ENCODE measurements at regions not wholly inside any gene's neighbourhood (a gene's known extent, or its start where the extent isn't known, plus 50 kb on each side); places are given as distances from the start of the nearest gene placed in this dataset.

GRCh38 chr13:105266615-105267014, 1268.8 kb downstream of the EFNB2 start:
- intact Hi-C loops (cut with micrococcal nuclease) = no loop called here

DNA sequence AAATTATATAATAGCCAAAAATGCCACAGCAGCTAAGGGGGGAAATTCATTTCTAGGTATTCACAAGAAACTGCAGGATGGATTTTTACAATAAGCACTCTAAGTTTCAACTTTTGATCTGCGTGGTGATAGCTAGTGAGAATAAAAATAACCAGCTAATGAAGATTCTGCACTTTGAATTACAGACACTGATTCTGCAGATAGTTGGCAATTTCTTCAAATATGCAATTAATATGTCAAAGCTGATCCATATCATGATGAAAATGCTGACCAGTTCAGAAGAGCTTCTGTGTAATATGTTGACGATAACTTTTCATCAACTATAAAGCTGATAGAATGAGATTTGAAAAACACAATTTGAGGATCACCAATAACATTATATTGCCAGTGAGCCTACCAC, 1272.9 kb downstream of the EFNB2 start:
- intact Hi-C loops (cut with micrococcal nuclease) = no loop called here

GRCh38 chr13:105259426-105259825, 1276.0 kb downstream of the EFNB2 start:
- intact Hi-C loops (cut with micrococcal nuclease) = no loop called here

DNA sequence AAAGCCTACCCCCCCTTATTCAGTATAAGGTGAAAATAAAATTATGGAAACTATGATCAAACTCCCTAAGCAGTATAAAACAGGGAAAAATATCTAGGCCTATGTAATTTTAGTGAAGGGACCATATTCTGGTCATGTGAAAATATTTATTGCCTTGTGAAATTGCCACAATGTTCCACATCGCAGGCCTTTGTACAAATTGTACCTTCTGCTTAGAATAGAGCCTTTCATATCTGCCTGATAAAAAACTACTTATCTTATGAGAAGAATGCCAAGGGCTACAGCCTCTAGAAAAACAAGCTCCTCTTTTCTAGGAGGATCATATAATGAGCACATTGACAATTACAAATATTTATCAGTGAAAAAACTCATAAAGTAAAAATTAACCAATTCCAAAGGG, 1280.0 kb downstream of the EFNB2 start:
- intact Hi-C loops (cut with micrococcal nuclease) = no loop called here

- intact Hi-C loops (cut with micrococcal nuclease) = no loop called here
Measured at GRCh38 chr13:105251293-105251692, 1284.2 kb downstream of the EFNB2 start.

- intact Hi-C loops (cut with micrococcal nuclease) = no loop called here
Measured at GRCh38 chr13:105247830-105248229, 1287.6 kb downstream of the EFNB2 start.

DNA sequence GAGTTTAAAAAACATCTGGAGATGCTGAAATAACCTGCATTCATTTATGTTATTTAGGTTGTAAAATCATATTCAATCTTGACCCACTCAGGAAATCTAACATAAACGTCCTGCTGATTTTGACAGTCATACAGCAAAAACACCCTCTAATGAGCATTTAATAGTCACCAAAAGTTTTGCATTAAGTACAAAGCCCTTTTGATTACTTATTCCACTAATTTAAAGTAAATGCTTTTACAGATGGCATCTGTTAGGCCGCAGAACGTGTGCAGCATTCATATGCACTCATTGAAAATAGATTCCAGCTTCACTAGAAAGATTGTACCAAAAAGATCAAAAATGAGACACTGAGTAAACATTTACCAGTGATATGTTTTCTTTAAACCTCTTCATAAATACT, 1295.1 kb downstream of the EFNB2 start:
- intact Hi-C loops (cut with micrococcal nuclease) = no loop called here

DNA sequence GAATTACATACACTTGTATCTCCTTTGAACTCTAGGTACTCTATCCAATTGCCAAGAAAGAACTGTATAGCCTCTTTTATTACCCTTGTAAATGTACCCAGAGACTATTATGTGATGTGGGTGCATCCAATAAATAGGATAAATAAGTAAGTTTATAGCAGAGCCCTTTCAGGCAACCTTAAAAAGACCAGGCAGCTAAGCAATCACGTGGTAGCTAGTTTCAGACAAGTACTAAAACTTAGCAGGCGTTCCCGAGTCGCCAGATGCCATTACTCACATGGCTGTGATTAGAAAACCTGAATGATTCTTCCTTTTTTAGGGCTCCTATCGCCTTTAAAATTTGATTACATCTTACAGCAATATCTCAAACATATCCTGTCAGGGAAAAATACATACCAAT, 1303.0 kb downstream of the EFNB2 start:
- intact Hi-C loops (cut with micrococcal nuclease) = no loop called here

GRCh38 chr13:105232006-105232405, 1303.5 kb downstream of the EFNB2 start:
- intact Hi-C loops (cut with micrococcal nuclease) = no loop called here

DNA sequence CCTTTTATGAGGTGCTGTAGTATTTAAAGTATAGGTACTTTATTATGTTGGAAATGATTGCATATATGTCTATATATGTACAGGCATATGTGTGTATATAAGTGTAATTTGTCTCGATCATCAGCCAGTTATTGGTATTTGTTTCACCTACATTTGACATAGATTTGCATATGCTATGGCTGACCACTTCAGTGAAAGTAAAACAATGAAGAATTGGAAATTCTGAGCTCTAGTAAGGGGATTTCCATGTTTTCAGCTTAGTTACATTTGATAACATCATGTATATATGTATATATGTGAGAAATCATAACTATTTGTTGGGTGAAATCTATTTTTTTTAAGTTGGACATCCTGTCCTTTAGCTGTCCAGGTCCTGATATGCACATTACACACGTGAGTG, 1303.9 kb downstream of the EFNB2 start:
- intact Hi-C loops (cut with micrococcal nuclease) = no loop called here

GRCh38 chr13:105220881-105221280, 1314.6 kb downstream of the EFNB2 start:
- intact Hi-C loops (cut with micrococcal nuclease) = no loop called here

- intact Hi-C loops (cut with micrococcal nuclease) = no loop called here
Measured at GRCh38 chr13:105220063-105220462, 1315.4 kb downstream of the EFNB2 start.

DNA sequence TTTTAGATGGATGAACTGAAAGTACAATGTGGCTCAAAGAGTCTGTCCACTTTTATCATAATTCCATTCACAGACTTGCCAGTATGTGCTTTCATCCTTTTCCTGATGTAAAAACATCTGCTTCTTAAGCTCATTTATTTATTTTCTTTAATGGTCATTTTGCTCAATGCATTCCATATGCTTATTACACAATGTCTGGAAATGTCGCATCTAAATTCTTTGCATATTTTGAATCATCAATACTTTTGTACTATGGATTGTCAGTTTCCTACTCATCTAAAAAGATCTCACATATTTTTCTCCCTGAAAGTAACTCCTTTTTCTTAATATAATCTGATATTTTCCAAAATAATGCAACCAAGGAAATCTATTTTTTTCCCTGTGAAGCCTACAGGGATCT, 1315.8 kb downstream of the EFNB2 start:
- intact Hi-C loops (cut with micrococcal nuclease) = no loop called here

DNA sequence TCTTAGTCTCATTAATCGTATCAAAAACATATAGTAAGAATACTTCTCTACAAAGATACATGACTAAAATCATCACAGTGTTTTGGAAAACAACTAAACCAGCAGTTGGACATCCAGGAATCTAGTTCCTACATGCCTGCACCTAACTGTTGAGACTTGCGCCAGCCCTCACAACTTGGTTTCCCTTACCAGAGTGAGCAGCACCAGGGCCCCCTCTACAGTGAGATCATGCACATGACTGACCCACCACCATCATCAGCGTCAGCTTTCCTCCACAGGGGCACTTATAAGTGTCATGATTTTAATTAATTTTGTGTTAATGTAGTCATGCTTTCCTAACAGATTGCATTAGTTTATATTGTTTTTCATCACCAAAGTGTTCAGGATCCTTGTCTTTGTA, 1322.0 kb downstream of the EFNB2 start:
- intact Hi-C loops (cut with micrococcal nuclease) = no loop called here

DNA sequence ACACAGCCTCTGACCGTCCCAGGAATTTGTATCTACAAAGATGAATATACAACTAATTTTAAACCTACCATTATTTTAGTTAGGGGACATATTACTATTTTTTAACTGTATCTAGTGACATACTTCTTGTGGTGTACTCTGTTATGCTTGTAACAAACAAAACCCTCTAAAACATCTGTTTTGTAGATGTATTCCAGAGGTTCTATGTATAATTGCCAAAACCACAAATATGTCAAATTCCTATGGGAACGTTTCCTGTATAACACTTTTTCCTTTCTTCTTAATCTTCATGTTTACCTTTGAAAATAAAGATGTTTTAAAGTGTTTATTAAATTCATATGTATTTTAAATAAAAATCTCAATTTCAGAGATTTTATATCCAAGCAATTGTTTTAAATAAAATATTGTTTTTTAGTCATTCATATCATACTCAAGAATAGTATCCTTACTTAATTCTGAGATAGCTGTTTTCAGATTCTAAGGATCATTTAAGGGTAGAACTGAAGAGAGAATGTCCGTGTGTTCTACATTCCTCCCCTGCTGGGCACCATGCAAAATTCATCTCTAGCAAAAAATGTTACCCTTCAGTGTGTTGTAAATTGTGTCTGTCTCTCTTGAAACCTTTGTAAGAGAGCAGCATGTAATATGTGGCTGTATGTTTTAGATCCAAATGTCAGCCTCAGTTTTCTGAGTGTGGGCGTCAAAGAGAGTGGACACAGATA, 1327.7 kb downstream of the EFNB2 start:
- intact Hi-C loops (cut with micrococcal nuclease) = loop anchor here (10.0 kb wide), 1 partner anchor 433 kb away; no protein-coding TSS in a partner anchor

GRCh38 chr13:105202354-105202753, 1333.1 kb downstream of the EFNB2 start:
- intact Hi-C loops (cut with micrococcal nuclease) = loop anchor here (10.0 kb wide), 1 partner anchor 428 kb away; no protein-coding TSS in a partner anchor

DNA sequence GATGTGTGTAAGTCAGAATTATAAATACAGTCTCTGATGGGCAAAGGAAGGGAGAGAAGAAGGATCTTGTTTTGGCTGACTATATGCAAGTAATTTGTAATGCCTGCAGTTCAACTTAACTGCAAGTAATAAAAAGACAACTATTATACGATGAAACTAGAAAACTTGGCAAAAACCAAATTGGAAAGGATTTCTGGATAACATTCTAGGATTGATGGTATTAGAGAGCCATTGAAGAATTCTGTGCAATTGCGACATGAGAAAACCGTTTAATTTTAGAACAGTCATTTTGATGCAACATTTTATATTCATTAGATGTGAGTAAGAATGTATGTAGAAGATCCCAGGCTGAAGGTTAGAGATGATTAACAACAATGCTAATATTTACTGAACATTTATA, 1334.1 kb downstream of the EFNB2 start:
- intact Hi-C loops (cut with micrococcal nuclease) = loop anchor here (10.0 kb wide), 1 partner anchor 427 kb away; no protein-coding TSS in a partner anchor

DNA sequence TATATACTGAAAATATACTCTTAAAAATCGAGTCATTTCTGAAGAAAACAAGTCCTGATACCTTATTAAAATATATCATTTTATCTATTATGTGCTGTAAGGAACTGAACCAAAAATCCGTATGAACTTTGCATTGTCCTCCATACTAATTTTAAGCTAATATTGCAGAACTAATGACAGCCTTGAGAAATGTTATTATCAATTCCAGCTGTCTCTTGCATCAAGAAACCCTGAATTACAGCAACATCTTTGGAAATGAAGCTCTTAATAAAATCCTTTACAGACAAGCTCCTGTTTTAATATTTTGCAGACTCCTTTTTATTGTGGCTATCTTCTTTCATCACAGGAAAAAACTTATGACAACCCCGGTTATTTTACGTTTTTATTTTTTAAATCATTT, 1335.3 kb downstream of the EFNB2 start:
- intact Hi-C loops (cut with micrococcal nuclease) = loop anchor here (10.0 kb wide), 1 partner anchor 425 kb away; no protein-coding TSS in a partner anchor

GRCh38 chr13:105196052-105196451, 1339.4 kb downstream of the EFNB2 start:
- intact Hi-C loops (cut with micrococcal nuclease) = no loop called here

DNA sequence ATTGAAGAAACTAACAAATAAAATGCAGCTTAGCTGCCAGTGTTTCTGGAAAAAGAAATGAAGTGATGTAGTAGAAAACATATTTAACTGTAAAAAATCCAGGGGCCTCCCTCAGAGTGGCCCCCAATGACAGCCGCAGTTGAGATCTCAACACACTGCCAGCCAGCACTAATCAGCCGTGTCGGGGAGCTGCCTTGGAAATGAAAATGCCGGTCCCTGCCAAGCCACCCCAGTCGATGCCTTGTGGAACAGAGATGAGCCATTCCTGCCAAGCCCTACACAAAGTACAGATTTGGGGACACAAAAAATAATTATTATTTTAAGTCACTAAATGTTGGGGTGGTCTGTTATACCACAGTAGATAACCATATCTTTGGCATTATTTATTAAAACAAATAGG, 1342.4 kb downstream of the EFNB2 start:
- intact Hi-C loops (cut with micrococcal nuclease) = no loop called here

GRCh38 chr13:105184201-105184600, 1351.3 kb downstream of the EFNB2 start:
- intact Hi-C loops (cut with micrococcal nuclease) = no loop called here

GRCh38 chr13:105177265-105177900, 1358.1 kb downstream of the EFNB2 start:
- intact Hi-C loops (cut with micrococcal nuclease) = no loop called here

- intact Hi-C loops (cut with micrococcal nuclease) = no loop called here
Measured at GRCh38 chr13:105170438-105170837, 1365.0 kb downstream of the EFNB2 start.
